Panc1 (cell line): ENCODE measurements at regions not wholly inside any gene's neighbourhood (a gene's known extent, or its start where the extent isn't known, plus 50 kb on each side); places are given as distances from the start of the nearest gene placed in this dataset.

Source experiments
- CTCF ChIP-seq: fragments of 450-650 bp; IDR thresholded peaks from 2 replicates; pipeline ENCODE4 v1.5.1; 2017; ENCODE audit warnings: mild to moderate bottlenecking
- POLR2AphosphoS5 ChIP-seq: IDR thresholded peaks from 2 replicates; pipeline ENCODE4 v1.6.1; 2012; ENCODE audit warnings: mild to moderate bottlenecking, low read depth, low read length, moderate library complexity
- SIN3A ChIP-seq: IDR thresholded peaks from 2 replicates; pipeline ENCODE4 v1.6.1; 2012; ENCODE audit warnings: low read depth, mild to moderate bottlenecking, low read length, moderate library complexity, borderline replicate concordance; ENCODE audit not compliant: insufficient read depth
- TCF7L2 ChIP-seq: IDR thresholded peaks from 2 replicates; pipeline ENCODE4 v1.6.1; 2011; ENCODE audit warnings: mild to moderate bottlenecking, low read depth, low read length, inconsistent platforms
- TF ChIP-seq, protein P1 (sequence below), 2 experiments: IDR thresholded peaks; 2 replicates each; pipeline ENCODE4 v1.6.1; 2011 to 2012; ENCODE audit warnings: low read depth in 2 of 2, control low read depth in 1 of 2, low read length in 1 of 2, mild to moderate bottlenecking in 1 of 2, moderate library complexity in 1 of 2; ENCODE audit not compliant: insufficient read depth in 1 of 2

DNA sequence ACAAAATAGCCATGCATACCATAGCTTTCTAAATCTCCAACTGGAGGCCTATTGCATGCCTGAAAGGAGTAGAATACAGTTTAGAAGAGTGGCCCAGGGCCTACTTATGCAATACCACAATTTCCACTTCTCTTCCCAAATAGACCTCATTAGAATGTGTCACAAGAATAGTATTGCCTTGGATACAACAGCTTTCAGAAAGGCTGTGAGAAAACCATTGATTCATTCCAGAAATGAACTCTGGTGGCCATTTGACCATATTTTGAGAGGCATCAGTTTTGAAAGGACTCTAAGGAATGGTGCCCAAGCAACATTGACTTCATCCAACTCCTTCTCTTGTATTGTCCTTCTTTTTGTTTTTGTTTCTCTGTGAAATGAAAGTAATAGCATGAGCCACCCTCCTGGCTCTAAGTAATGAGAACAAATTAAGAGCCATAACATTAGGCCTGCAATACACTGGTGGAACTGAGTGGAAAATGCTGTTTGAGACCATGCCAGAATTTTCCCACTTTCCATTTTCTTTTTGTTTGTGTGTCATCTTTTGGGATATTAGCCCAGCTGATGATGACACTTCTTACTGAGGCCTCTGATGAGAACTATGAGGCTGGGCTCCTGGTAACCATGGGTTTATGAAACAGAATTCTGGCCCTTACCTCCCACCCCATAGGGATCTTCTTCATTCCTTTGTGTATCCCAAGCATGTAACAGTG, 90.2 kb downstream of the TMEM174 start:
- TF ChIP-seq CTCF: no peak
- no peak for TF ChIP-seq SIN3A
- TF ChIP-seq POLR2AphosphoS5: no peak
- TF ChIP-seq, protein P1, sequence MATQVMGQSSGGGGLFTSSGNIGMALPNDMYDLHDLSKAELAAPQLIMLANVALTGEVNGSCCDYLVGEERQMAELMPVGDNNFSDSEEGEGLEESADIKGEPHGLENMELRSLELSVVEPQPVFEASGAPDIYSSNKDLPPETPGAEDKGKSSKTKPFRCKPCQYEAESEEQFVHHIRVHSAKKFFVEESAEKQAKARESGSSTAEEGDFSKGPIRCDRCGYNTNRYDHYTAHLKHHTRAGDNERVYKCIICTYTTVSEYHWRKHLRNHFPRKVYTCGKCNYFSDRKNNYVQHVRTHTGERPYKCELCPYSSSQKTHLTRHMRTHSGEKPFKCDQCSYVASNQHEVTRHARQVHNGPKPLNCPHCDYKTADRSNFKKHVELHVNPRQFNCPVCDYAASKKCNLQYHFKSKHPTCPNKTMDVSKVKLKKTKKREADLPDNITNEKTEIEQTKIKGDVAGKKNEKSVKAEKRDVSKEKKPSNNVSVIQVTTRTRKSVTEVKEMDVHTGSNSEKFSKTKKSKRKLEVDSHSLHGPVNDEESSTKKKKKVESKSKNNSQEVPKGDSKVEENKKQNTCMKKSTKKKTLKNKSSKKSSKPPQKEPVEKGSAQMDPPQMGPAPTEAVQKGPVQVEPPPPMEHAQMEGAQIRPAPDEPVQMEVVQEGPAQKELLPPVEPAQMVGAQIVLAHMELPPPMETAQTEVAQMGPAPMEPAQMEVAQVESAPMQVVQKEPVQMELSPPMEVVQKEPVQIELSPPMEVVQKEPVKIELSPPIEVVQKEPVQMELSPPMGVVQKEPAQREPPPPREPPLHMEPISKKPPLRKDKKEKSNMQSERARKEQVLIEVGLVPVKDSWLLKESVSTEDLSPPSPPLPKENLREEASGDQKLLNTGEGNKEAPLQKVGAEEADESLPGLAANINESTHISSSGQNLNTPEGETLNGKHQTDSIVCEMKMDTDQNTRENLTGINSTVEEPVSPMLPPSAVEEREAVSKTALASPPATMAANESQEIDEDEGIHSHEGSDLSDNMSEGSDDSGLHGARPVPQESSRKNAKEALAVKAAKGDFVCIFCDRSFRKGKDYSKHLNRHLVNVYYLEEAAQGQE (IDR thresholded peaks at IDR 0.05; ENCODE audit: insufficient read depth in 1 of 2, low read depth in 2 of 2, low read length in 1 of 2): no peak
- TF ChIP-seq TCF7L2: no peak
